Hepatocyte (in vitro differentiated cells): ENCODE measurements at regions not wholly inside any gene's neighbourhood (a gene's known extent, or its start where the extent isn't known, plus 50 kb on each side); places are given as distances from the start of the nearest gene placed in this dataset.

Experiments
- DNase-seq: peaks from one replicate; pipeline ENCODE4 v3.0.0-alpha.2; 2016; ENCODE audit warnings: low spot score
- H2AFZ ChIP-seq: fragments of 200-600 bp; sonication (generic); 2 replicates; pipeline ENCODE4 v1.6.0; 2016; ENCODE audit warnings: antibody characterized with exemption, mild to moderate bottlenecking
- H3K27ac ChIP-seq: fragments of 200-600 bp; sonication (generic); 2 replicates; pipeline ENCODE4 v1.5.1; 2016; ENCODE audit warnings: mild to moderate bottlenecking
- H3K27me3 ChIP-seq: fragments of 200-600 bp; sonication (generic); 2 replicates; pipeline ENCODE4 v1.6.1; 2016
- H3K36me3 ChIP-seq: fragments of 200-600 bp; sonication (generic); replicated peaks from 2 replicates; pipeline ENCODE4 v1.5.1; 2016; ENCODE audit warnings: low read depth; ENCODE audit not compliant: insufficient read depth
- H3K4me1 ChIP-seq: fragments of 200-600 bp; sonication (generic); 2 replicates; pipeline ENCODE4 v1.5.1; 2016; ENCODE audit warnings: mild to moderate bottlenecking, moderate library complexity; ENCODE audit not compliant: insufficient read depth
- H3K4me2 ChIP-seq: fragments of 200-600 bp; sonication (generic); 2 replicates; pipeline ENCODE4 v1.6.0; 2016
- H3K4me3 ChIP-seq: fragments of 200-600 bp; sonication (generic); 2 replicates; pipeline ENCODE4 v1.5.1; 2016; ENCODE audit warnings: mild to moderate bottlenecking
- H3K79me2 ChIP-seq: fragments of 200-600 bp; sonication (generic); 2 replicates; pipeline ENCODE4 v1.6.0; 2017; ENCODE audit warnings: mild to moderate bottlenecking
- H3K9me2 ChIP-seq: fragments of 200-600 bp; sonication (generic); replicated peaks from 2 replicates; pipeline ENCODE4 v1.6.0; 2017; ENCODE audit warnings: mild to moderate bottlenecking; ENCODE audit not compliant: insufficient read depth
- H3K9me3 ChIP-seq: fragments of 200-600 bp; sonication (generic); 2 replicates; pipeline ENCODE4 v1.5.1; 2016; ENCODE audit warnings: low read depth, mild to moderate bottlenecking
- H4K20me1 ChIP-seq: fragments of 200-600 bp; sonication (generic); 2 replicates; pipeline ENCODE4 v1.6.0; 2016; ENCODE audit warnings: mild to moderate bottlenecking; ENCODE audit not compliant: insufficient read depth, poor library complexity, severe bottlenecking
- CTCF ChIP-seq: fragments of 200-600 bp; sonication (generic); IDR thresholded peaks from 2 replicates; pipeline ENCODE4 v1.5.1; 2016; ENCODE audit warnings: antibody characterized with exemption, mild to moderate bottlenecking; ENCODE audit not compliant: poor library complexity
- EZH2 ChIP-seq: fragments of 200-600 bp; sonication (generic); IDR thresholded peaks from 2 replicates; pipeline ENCODE4 v1.6.1; 2016; ENCODE audit warnings: antibody characterized with exemption, mild to moderate bottlenecking, borderline replicate concordance
- EZH2phosphoT487 ChIP-seq: fragments of 200-600 bp; sonication (generic); IDR thresholded peaks from one replicate; pipeline ENCODE4 v1.6.1; 2018; ENCODE audit warnings: antibody characterized with exemption, mild to moderate bottlenecking, low read depth, moderate library complexity; ENCODE audit not compliant: unreplicated experiment, severe bottlenecking
- WGBS: methylation state at CpG from one replicate; pipeline ENCODE4 v1.1.6; 2016; ENCODE audit warnings: low lambda C conversion rate; ENCODE audit errors: missing lambda C conversion rate; 5-methylcytosine and 5-hydroxymethylcytosine counted together

- H3K27ac ChIP-seq: no peak overlapping the region
- 76% methylated on average over 4 of the region's 4 CpGs for WGBS
- no peak overlapping the region for H3K4me3 ChIP-seq
- H3K4me2 ChIP-seq: no peak overlapping the region
- no peak overlapping the region for H2AFZ ChIP-seq
- H4K20me1 ChIP-seq: no peaks in the 10 kb centered on the region
- TF ChIP-seq EZH2 (no peak), CTCF (no peak), EZH2phosphoT487 (no peak)
- no peaks in the 10 kb centered on the region for H3K36me3 ChIP-seq
- no peaks in the 10 kb centered on the region for H3K27me3 ChIP-seq
- DNase-seq: no peak
- no peaks in the 10 kb centered on the region for H3K9me3 ChIP-seq
- H3K4me1 ChIP-seq: no peaks in the 10 kb centered on the region
- no peaks in the 10 kb centered on the region for H3K9me2 ChIP-seq
- no peaks in the 10 kb centered on the region for H3K79me2 ChIP-seq
Measured at GRCh38 chr4:17418010-17418409, 93.9 kb downstream of the QDPR start.

- 98% methylated on average over 8 of the region's 34 CpGs for WGBS
- H3K4me2 ChIP-seq: no peak overlapping the region
- no peaks in the 10 kb centered on the region for H3K27me3 ChIP-seq
Measured at GRCh38 chr4:17414392-17414791, 97.5 kb downstream of the QDPR start.

GRCh38 chr4:17400686-17401085, 111.2 kb downstream of the QDPR start:
- H3K9me2 ChIP-seq: no peaks in the 10 kb centered on the region
- no peaks in the 10 kb centered on the region for H3K27me3 ChIP-seq
- no peak overlapping the region for H2AFZ ChIP-seq
- H3K27ac ChIP-seq: no peak overlapping the region
- H3K9me3 ChIP-seq: no peaks in the 10 kb centered on the region
- DNase-seq: no peak
- no peak overlapping the region for H3K4me3 ChIP-seq
- H3K4me2 ChIP-seq: no peak overlapping the region
- no peaks in the 10 kb centered on the region for H4K20me1 ChIP-seq
- 65% methylated on average over 4 of the region's 4 CpGs for WGBS
- no peaks in the 10 kb centered on the region for H3K4me1 ChIP-seq
- no peak for TF ChIP-seq EZH2
- no peak for TF ChIP-seq CTCF
- TF ChIP-seq EZH2phosphoT487: no peak
- no peaks in the 10 kb centered on the region for H3K79me2 ChIP-seq
- H3K36me3 ChIP-seq: no peaks in the 10 kb centered on the region

More at GRCh38 chr4:17414392-17414791, 97.5 kb downstream of the QDPR start:
- no peaks in the 10 kb centered on the region for H3K9me3 ChIP-seq
- H4K20me1 ChIP-seq: no peaks in the 10 kb centered on the region
- no peaks in the 10 kb centered on the region for H3K4me1 ChIP-seq
- no peaks in the 10 kb centered on the region for H3K79me2 ChIP-seq
- H3K27ac ChIP-seq: no peak overlapping the region
- TF ChIP-seq EZH2 (no peak), EZH2phosphoT487 (no peak), CTCF (no peak)
- H3K4me3 ChIP-seq: no peak overlapping the region
- H3K9me2 ChIP-seq: no peaks in the 10 kb centered on the region
- DNase-seq: no peak
- H3K36me3 ChIP-seq: no peaks in the 10 kb centered on the region
- H2AFZ ChIP-seq: no peak overlapping the region

- H3K36me3 ChIP-seq: no peaks in the 10 kb centered on the region
- H2AFZ ChIP-seq: no peak overlapping the region
- H3K27ac ChIP-seq: no peak overlapping the region
- no peaks in the 10 kb centered on the region for H4K20me1 ChIP-seq
- no peak overlapping the region for H3K4me3 ChIP-seq
- H3K9me3 ChIP-seq: no peaks in the 10 kb centered on the region
- H3K4me2 ChIP-seq: no peak overlapping the region
- H3K79me2 ChIP-seq: no peaks in the 10 kb centered on the region
- no peaks in the 10 kb centered on the region for H3K27me3 ChIP-seq
- 92% methylated on average over 3 of the region's 3 CpGs for WGBS
- H3K4me1 ChIP-seq: no peaks in the 10 kb centered on the region
- no peak for DNase-seq
- H3K9me2 ChIP-seq: no peaks in the 10 kb centered on the region
- TF ChIP-seq EZH2: no peak
- no peak for TF ChIP-seq EZH2phosphoT487
- no peak for TF ChIP-seq CTCF
Measured at GRCh38 chr4:17398805-17399204, 113.1 kb downstream of the QDPR start.
